ENCODE measurements at regions not wholly inside any gene's neighbourhood (a gene's known extent, or its start where the extent isn't known, plus 50 kb on each side); places are given as distances from the start of the nearest gene placed in this dataset.

- ChIA-PET CTCF (no interaction called here), POLR2A (no interaction called here)
- no peak for DNase-seq (ENCODE audit: extremely low spot score)
- TF ChIP-seq CTCF (IDR thresholded peaks at IDR 0.05; ENCODE audit: control extremely low read depth, extremely low read depth, low read depth, missing control alignments), result no peak
These were observed 326.7 kb upstream of the GRAMD2B start for GRCh38 chr5:126096442-126097006.

- DNase-seq (ENCODE audit: extremely low spot score), result no peak
These were observed 325.3 kb upstream of the GRAMD2B start for GRCh38 chr5:126097876-126098275.

GRCh38 chr5:126098330-126099017 is 324.7 kb upstream of the GRAMD2B start:
- ChIA-PET POLR2A (no interaction called here), CTCF (no interaction called here)
- TF ChIP-seq CTCF (IDR thresholded peaks at IDR 0.05; ENCODE audit: control extremely low read depth, extremely low read depth, low read depth, missing control alignments), result no peak
- DNase-seq (ENCODE audit: extremely low spot score), result no peak

More at GRCh38 chr5:126097876-126098275, 325.3 kb upstream of the GRAMD2B start:
- POLR2A ChIA-PET, result no interaction called here
- TF ChIP-seq CTCF (IDR thresholded peaks at IDR 0.05; ENCODE audit: control extremely low read depth, extremely low read depth, low read depth, missing control alignments), result no peak
- CTCF ChIA-PET, result no interaction called here

- ChIA-PET CTCF (no interaction called here), POLR2A (no interaction called here)
- TF ChIP-seq CTCF (IDR thresholded peaks at IDR 0.05; ENCODE audit: control extremely low read depth, extremely low read depth, low read depth, missing control alignments), result no peak
- DNase-seq (ENCODE audit: extremely low spot score), result no peak
These were observed 324.1 kb upstream of the GRAMD2B start for GRCh38 chr5:126099077-126099476.

GRCh38 chr5:126100767-126101166 is 322.4 kb upstream of the GRAMD2B start:
- POLR2A ChIA-PET, result no interaction called here
- DNase-seq (ENCODE audit: extremely low spot score), result no peak
- no peak for TF ChIP-seq CTCF (IDR thresholded peaks at IDR 0.05; ENCODE audit: control extremely low read depth, extremely low read depth, low read depth, missing control alignments)
- CTCF ChIA-PET, result interaction anchor here (2.0 kb wide), 1 partner anchor 8 kb away, joined by 6 read pairs; no protein-coding TSS in a partner anchor

- POLR2A ChIA-PET, result no interaction called here
- TF ChIP-seq CTCF (IDR thresholded peaks at IDR 0.05; ENCODE audit: control extremely low read depth, extremely low read depth, low read depth, missing control alignments), result no peak
- CTCF ChIA-PET, result interaction anchor here (1.0 to 2.0 kb wide), 2 partner anchors 9 to 23 kb away, joined by 3 to 6 read pairs; no protein-coding TSS in a partner anchor
- no peak for DNase-seq (ENCODE audit: extremely low spot score)
These were observed 321.3 kb upstream of the GRAMD2B start for GRCh38 chr5:126101901-126102300.

Data from GM10248 (cell line).